Effector CD4-positive, alpha-beta T cell (primary cell): ENCODE measurements at regions not wholly inside any gene's neighbourhood (a gene's known extent, or its start where the extent isn't known, plus 50 kb on each side); places are given as distances from the start of the nearest gene placed in this dataset.

Experiments
- DNase-seq: peaks from one replicate; pipeline ENCODE4 v3.0.0-alpha.2; 2020

GRCh38 chr1:5492846-5493245 is 499.4 kb downstream of the NPHP4 start:
- DNase-seq = no peak

- DNase-seq = no peak
Observed at GRCh38 chr1:5491207-5491904, 500.9 kb downstream of the NPHP4 start.

GRCh38 chr1:5490635-5491034 is 501.6 kb downstream of the NPHP4 start:
- DNase-seq = no peak

GRCh38 chr1:5488448-5488847 is 503.8 kb downstream of the NPHP4 start:
- DNase-seq = no peak

GRCh38 chr1:5485968-5486696 is 506.1 kb downstream of the NPHP4 start:
- no peak for DNase-seq

- no peak for DNase-seq
Observed at GRCh38 chr1:5485436-5485835, 506.8 kb downstream of the NPHP4 start.

GRCh38 chr1:5484451-5485165 is 507.6 kb downstream of the NPHP4 start:
- DNase-seq = no peak

- DNase-seq = no peak
Observed at GRCh38 chr1:5481889-5482288, 510.3 kb downstream of the NPHP4 start.

GRCh38 chr1:5480906-5481305 is 511.3 kb downstream of the NPHP4 start:
- DNase-seq = no peak

GRCh38 chr1:5479876-5480646 is 512.2 kb downstream of the NPHP4 start:
- no peak for DNase-seq

- DNase-seq = no peak
Observed at GRCh38 chr1:5478961-5479360, 513.3 kb downstream of the NPHP4 start.

- no peak for DNase-seq
Observed at GRCh38 chr1:5478156-5478695, 514.0 kb downstream of the NPHP4 start.

GRCh38 chr1:5477716-5478115 is 514.5 kb downstream of the NPHP4 start:
- DNase-seq = no peak

- DNase-seq = no peak
Observed at GRCh38 chr1:5475572-5475971, 516.7 kb downstream of the NPHP4 start.

GRCh38 chr1:5473268-5473667 is 519.0 kb downstream of the NPHP4 start:
- no peak for DNase-seq

GRCh38 chr1:5466487-5466886 is 525.7 kb downstream of the NPHP4 start:
- DNase-seq = no peak

GRCh38 chr1:5465281-5465711 is 526.9 kb downstream of the NPHP4 start:
- no peak for DNase-seq

- DNase-seq = no peak
Observed at GRCh38 chr1:5464366-5464765, 527.9 kb downstream of the NPHP4 start.

GRCh38 chr1:5460974-5461373 is 531.3 kb downstream of the NPHP4 start:
- DNase-seq = no peak

GRCh38 chr1:5459839-5460610 is 532.2 kb downstream of the NPHP4 start:
- DNase-seq = no peak

- no peak for DNase-seq
Observed at GRCh38 chr1:5458248-5458647, 534.0 kb downstream of the NPHP4 start.
